Fibroblast of villous mesenchyme (primary cell): ENCODE measurements at regions not wholly inside any gene's neighbourhood (a gene's known extent, or its start where the extent isn't known, plus 50 kb on each side); places are given as distances from the start of the nearest gene placed in this dataset.

Experiments used
- DNase-seq: peaks from one replicate; pipeline ENCODE4 v3.0.0-alpha.2; 2010; ENCODE audit warnings: low read depth
- H3K4me3 ChIP-seq: 2 replicates; pipeline ENCODE4 v1.5.1; 2011; ENCODE audit warnings: low read depth, mild to moderate bottlenecking, low read length
- CTCF ChIP-seq: IDR thresholded peaks from 2 replicates; pipeline ENCODE4 v1.5.1; 2012; ENCODE audit warnings: low read depth, mild to moderate bottlenecking, low read length; ENCODE audit not compliant: insufficient read depth

GRCh38 chr13:82772816-82773215 lies 1109.5 kb downstream of the SLITRK1 start:
- H3K4me3 ChIP-seq = no peak overlapping the region
- no peak for DNase-seq
- no peak for TF ChIP-seq CTCF

GRCh38 chr13:82766732-82767321 lies 1115.4 kb downstream of the SLITRK1 start:
- no peak for TF ChIP-seq CTCF
- DNase-seq = no peak
- H3K4me3 ChIP-seq = no peak overlapping the region

DNA sequence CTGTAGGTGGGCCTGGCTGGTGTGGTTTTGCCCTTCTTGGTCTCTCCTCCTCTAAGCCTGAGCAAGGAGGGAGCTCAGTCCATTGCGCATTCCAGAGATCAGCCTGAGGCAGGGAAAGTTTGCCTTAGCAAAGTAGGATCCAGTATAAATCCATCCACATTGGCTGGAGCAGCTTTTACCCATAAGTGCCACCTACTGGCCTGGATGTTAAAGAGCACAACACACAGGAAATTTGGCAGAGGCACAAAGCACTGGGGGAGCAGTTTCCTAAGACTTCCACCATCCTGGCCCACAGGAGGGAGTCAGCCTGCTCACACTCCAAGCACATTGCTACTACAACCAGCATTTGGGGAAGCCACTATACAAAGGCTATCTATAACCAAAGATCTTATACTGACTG lies 1124.2 kb downstream of the SLITRK1 start:
- DNase-seq = no peak
- no peak overlapping the region for H3K4me3 ChIP-seq
- TF ChIP-seq CTCF = no peak

- H3K4me3 ChIP-seq = no peak overlapping the region
- no peak for DNase-seq
Observed at GRCh38 chr13:82751206-82751605, 1131.1 kb downstream of the SLITRK1 start.

DNA sequence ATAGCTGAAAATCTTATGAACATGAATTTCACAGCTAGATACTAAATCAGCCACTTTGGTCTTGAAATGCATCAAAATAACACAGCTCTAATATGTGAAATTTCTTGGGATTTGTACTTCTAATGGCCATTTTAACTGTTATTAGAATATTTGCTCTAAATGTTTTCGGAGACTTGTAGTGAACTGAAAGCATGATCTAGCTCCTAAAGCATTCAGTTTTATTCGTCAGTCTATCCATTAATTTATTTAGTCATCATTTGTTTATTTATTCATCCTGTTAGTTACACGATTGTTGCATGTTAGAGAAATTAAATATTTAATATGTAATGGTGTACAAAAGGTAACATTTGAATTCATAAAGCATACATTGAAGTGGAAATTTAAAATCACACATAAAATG lies 1132.7 kb downstream of the SLITRK1 start:
- TF ChIP-seq CTCF = no peak
- no peak for DNase-seq
- no peak overlapping the region for H3K4me3 ChIP-seq

More at GRCh38 chr13:82751206-82751605, 1131.1 kb downstream of the SLITRK1 start:
- TF ChIP-seq CTCF = no peak

DNA sequence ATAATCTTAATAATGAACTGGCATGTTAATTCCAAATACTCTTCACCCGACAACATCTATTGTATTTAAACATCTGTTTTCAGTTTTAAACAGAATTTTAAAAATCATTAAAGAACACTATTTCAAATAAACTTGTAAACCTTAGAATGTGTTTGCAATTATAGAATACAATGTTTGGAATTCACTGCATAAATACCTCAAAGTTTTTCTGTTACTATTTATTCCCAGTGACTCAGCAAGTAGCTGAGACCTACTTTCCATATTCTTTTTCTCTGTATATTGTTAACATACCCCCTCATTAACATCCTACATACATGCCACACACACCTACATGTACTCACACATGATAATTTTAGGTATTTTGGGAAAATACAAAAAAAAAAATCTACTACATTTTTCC lies 1134.3 kb downstream of the SLITRK1 start:
- TF ChIP-seq CTCF = no peak
- H3K4me3 ChIP-seq = no peak overlapping the region
- no peak for DNase-seq

- no peak overlapping the region for H3K4me3 ChIP-seq
- no peak for TF ChIP-seq CTCF
- no peak for DNase-seq
Observed at GRCh38 chr13:82747291-82747690, 1135.0 kb downstream of the SLITRK1 start.
